HL-60/S4 (cell line): ENCODE measurements at regions not wholly inside any gene's neighbourhood (a gene's known extent, or its start where the extent isn't known, plus 50 kb on each side); places are given as distances from the start of the nearest gene placed in this dataset.

Experiments used
- in situ Hi-C: fragments of 300-500 bp; cut with MboI; formaldehyde crosslinking; loops from 2 replicates; pipeline ENCODE4 v1.14.3; 2022; ENCODE audit warnings: low sequenced_read_pairs

DNA sequence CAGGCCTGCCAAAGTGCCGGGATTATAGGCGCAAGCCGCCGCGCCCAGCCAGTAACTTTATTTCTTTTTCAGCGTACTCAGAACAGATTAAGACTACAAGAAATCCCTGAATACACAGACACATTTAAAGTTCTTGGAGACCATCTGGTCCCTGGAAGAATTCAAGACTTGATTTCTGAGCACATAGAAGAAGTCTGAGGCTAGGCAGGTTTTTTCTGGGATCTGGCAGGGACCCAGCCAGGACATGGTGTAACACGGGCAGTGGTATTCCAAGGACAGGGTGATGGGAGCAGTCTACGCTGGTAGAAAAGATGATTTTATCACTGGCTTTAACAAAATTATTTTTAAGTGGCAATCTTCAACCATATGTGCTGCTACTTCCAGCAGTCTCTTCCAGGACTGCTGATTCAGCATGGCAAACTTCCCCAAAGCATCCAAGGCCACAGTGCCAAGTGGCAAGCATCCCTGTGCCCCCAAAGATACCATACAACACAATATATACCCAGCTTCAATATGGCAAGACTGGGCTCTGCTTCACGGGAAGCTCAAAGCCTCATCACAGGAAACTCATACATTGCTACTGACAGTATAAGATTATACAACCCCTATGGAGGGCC lies 105.2 kb upstream of the OR5AK2 start:
- in situ Hi-C loops, result no loop called here

- in situ Hi-C loops, result no loop called here
Measured at GRCh38 chr11:56876621-56877275, 112.0 kb upstream of the OR5AK2 start.

GRCh38 chr11:56855217-56855616 lies 106.7 kb upstream of the OR9G4 start:
- in situ Hi-C loops, result no loop called here

DNA sequence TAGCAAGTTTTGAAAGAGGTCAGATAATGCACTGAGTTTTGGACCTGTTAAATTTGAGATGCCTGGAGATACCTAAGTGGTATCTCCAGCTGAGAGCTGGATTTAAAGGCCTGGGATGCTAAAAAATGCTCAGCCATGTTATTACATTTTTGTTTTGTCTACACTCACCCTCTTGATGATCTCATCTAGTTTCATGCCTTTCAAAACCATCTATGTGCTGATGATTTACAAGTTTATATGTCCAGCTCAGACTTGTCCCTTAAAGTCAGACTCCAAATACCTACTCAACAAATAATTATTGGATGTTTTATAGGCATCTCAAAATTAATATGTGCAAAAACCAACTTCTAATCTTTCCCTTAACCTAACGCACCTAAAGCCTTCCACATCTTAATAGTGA lies 103.6 kb upstream of the OR9G4 start:
- in situ Hi-C loops, result no loop called here

DNA sequence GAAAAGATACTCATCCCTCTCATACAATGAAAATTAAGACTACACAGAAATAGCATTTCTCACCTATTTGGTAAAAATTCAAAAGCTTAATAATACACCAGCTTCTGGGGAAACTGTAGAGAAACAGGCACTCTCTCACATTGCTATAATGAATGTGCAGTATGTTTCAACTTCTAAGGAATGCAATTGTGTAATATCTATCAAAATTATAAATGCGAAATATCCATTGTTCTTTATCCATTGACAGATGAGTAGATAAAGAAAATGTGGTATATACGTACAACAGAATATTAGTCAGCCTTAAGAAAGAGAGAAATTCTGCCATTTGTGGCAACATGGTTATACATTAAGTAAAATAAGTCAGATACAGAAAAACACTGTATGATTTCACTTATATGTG lies 101.4 kb upstream of the OR9G4 start:
- in situ Hi-C loops, result loop anchor here (25.0 kb wide), 1 partner anchor 387 kb away; the partner anchor contains the start of gene APLNR

GRCh38 chr11:56849250-56849649 lies 100.8 kb upstream of the OR9G4 start:
- in situ Hi-C loops, result loop anchor here (25.0 kb wide), 1 partner anchor 388 kb away; the partner anchor contains the start of gene APLNR

GRCh38 chr11:56848141-56848809 lies 99.8 kb upstream of the OR9G4 start:
- in situ Hi-C loops, result loop anchor here (25.0 kb wide), 1 partner anchor 389 kb away; the partner anchor contains the start of gene APLNR

DNA sequence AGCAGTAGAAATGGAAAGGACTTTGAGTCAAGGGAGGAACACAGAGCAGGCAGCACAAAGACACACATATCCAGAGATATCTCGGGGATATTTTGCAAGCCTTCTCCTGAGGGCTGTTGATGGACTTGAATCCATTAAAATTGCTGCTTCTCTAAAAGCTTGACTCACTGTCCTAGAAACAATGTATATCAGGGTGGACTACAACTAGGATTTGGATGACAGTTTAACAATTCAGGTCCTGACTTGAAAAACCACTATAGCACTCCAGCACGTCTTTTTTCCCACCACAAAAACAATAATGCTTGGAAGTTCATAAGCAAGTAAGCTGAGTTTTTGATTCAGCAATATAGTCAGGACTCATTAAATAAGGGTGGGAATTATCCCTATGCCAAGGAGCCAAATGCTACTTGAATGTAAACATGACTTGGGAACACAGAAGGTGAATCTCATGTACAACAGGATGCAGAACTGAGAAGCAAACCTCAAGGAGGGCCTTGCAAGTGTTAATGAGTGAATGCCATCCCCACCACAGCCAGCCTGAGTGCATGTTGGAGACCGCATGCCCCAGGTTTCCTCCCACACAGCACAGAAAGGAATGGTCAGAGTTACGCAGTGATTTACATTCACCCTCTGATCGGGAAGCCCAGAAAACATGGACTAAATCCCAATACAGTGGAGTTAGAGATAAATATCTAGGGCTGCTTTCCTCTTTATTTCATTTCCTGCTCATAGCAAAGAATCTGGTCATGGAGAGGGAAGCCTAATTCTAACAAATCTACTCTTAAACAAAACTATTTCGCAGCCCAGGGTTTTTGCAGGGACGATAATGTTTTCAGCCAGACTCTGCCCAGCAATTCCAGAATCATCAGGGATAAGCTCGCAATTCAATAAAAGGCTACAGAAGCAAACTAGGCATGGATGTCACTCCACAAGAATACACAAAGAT lies 98.4 kb upstream of the OR9G4 start:
- in situ Hi-C loops, result loop anchor here (25.0 kb wide), 1 partner anchor 390 kb away; the partner anchor contains the start of gene APLNR

- in situ Hi-C loops, result loop anchor here (25.0 kb wide), 1 partner anchor 392 kb away; the partner anchor contains the start of gene APLNR
Measured at GRCh38 chr11:56845121-56845732, 96.7 kb upstream of the OR9G4 start.

- in situ Hi-C loops, result loop anchor here (25.0 kb wide), 1 partner anchor 393 kb away; the partner anchor contains the start of gene APLNR
Measured at GRCh38 chr11:56843816-56844215, 95.3 kb upstream of the OR9G4 start.

DNA sequence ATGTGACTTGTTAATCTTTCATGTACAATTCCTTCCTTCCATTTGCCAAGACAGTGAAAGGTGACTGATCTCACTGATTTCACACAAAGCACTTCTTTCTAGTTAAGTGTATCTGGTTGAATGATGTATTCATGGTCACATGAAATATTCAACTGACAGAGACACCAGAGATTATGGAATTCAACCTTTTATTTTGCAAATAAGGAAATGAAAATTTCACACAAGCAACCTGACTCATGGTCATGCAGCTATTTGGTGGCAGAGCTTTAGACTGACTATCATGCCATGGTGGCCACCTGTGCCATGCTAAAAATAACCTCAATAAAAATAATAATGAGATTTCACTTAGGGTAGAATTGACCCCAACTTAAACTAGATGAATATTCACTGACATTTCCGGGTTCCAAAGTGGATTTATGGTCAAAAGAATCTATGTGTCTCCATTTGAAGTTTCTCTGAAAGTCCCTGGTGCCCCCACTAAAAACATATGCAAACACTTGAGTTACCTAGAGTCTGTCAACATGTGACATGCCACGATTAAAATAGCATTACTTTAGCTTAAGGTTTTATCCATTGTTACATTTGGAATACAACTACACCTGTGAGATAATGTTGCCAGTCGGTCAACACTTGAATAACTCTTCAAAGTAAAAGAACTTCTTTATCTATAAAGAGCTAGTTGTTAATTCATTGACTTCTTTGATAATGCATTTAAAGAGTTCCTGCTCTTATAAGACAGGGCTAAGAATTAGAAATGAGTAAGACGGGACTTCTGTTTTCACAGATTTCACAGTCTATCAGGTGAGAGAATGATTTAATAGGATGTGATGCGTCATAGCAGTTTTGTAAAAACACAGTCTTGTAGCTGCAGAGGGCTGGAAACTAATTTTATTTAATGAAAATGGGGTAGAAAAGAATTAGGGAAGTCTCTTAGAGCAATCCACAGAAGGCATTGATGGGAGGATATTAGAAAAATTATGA lies 94.6 kb upstream of the OR9G4 start:
- in situ Hi-C loops, result loop anchor here (25.0 kb wide), 1 partner anchor 394 kb away; the partner anchor contains the start of gene APLNR

- in situ Hi-C loops, result loop anchor here (25.0 kb wide), 1 partner anchor 396 kb away; the partner anchor contains the start of gene APLNR
Measured at GRCh38 chr11:56841210-56841810, 92.8 kb upstream of the OR9G4 start.

DNA sequence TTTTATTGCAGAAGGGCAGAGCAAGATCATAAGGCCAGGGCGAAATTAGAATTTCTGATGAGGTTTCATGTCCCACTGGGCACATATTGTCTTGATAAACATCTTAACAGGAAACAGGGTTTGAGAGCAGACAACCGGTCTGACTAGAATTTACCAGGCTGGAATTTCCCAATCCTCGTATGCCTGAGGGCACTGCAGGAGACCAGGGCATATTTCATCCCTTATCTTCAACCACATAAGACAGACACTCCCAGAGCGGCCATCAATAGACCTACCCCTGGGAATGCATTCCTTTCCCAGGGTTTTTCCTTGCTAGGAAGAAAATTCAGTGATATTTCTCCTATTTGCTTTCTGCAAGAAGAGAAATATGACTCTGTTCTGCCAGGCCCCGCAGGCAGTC lies 78.9 kb upstream of the OR9G4 start:
- in situ Hi-C loops, result loop anchor here (25.0 kb wide), 1 partner anchor 410 kb away; the partner anchor contains the start of gene APLNR

DNA sequence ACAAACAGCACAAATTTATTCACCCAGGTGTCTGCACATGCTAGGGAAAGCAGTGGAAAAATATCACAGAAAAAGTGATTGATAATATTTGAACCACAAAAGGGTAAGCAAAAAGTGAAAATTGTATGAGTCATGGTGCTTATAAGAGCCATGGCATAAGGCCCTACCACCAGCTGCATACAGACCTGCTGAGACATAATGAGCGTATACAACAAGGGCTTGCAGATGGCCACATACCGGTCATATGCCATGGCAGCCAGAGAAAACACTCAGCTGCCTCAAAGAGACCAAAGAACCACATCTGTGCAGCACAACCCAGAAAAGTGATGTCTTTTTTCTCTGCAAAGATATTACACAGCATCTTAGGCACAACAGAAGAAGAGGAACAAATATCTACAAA lies 71.4 kb upstream of the OR9G4 start:
- in situ Hi-C loops, result no loop called here

- in situ Hi-C loops, result no loop called here
Measured at GRCh38 chr11:56817661-56818060, 69.2 kb upstream of the OR9G4 start.

DNA sequence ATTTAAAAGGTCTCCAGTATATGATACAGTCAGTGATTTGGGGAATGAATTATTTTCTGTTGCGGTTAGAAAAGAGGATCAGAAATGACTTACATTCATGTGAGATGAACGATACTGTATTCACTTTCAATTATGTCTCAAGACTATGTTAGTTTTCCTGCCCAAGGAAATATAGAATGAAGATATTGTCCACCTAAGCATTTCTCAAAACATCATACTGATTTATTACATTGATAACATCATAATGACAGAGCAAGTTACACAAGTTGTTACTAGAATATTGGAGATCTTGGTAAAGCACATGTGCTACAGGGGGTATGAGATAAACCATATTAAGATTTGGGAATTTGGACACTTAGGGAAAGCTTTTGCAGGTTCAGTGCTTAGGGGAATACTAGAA lies 67.8 kb upstream of the OR9G4 start:
- in situ Hi-C loops, result no loop called here

- in situ Hi-C loops, result no loop called here
Measured at GRCh38 chr11:56808326-56808725, 59.8 kb upstream of the OR9G4 start.

DNA sequence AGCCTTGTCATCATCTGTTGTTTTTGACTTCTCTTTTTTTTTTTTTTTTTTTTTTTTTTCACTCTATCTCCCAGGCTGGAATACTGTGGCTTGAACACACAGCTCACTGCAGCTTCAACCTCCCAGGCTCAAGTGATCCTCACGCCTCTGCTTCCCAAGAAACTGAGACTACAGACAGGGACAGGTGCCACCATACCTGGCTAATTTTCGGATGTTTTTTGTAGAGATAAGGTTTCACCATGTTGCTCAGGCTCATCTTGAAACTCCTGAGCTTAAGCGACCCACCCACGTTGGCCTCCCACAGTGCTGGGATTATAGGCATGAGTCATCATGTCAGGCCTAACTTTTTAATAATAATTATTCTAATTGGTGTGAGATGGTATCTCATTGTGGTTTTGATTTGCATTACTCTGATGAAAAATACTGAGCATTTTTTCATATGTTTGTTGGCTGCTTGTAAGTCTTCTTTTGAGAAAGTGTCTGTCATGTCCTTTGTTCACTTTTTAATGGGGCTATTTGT lies 51.3 kb upstream of the OR9G4 start:
- in situ Hi-C loops, result no loop called here
